NCI-H524 (cell line): ENCODE measurements at regions not wholly inside any gene's neighbourhood (a gene's known extent, or its start where the extent isn't known, plus 50 kb on each side); places are given as distances from the start of the nearest gene placed in this dataset.
"Not testable (repeated sequence)": the region's sequence is repeated elsewhere in the genome, so short reads cannot be mapped to it uniquely, and the experiment has no call there.

ENCODE experiments used
- DNase-seq, 2 experiments: peaks; one replicate each; lab custom pipeline; 2025; lab: John Stamatoyannopoulos, UW

- DNase-seq = no peak
These were observed 437.4 kb downstream of the MIAT start for GRCh38 chr22:27094633-27095308.

GRCh38 chr22:27097506-27097905, 440.1 kb downstream of the MIAT start:
- no peak for DNase-seq

- no peak for DNase-seq
These were observed 440.5 kb downstream of the MIAT start for GRCh38 chr22:27097933-27098332.

GRCh38 chr22:27099946-27100722, 442.7 kb downstream of the MIAT start:
- peak in 1 of 2 experiments; percentile 21 for DNase-seq

- DNase-seq = peak in 1 of 2 experiments; percentile 52
These were observed 443.4 kb downstream of the MIAT start for GRCh38 chr22:27100789-27101188.

- DNase-seq = no peak
These were observed 443.9 kb downstream of the MIAT start for GRCh38 chr22:27101288-27101687.

- DNase-seq = no peak
These were observed 447.1 kb downstream of the MIAT start for GRCh38 chr22:27104449-27104848.

- DNase-seq = no peak
These were observed 448.0 kb downstream of the MIAT start for GRCh38 chr22:27105142-27106025.

- DNase-seq = no peak
These were observed 449.6 kb downstream of the MIAT start for GRCh38 chr22:27106985-27107384.

GRCh38 chr22:27107386-27107785, 450.0 kb downstream of the MIAT start:
- no peak for DNase-seq

- DNase-seq = peak; percentile 47 to 71
These were observed 450.4 kb downstream of the MIAT start for GRCh38 chr22:27107824-27108223.

GRCh38 chr22:27108425-27109114, 451.2 kb downstream of the MIAT start:
- DNase-seq = no peak

- not testable (repeated sequence) for DNase-seq
These were observed 452.0 kb downstream of the MIAT start for GRCh38 chr22:27109406-27109805.

- peak; percentile 54 to 69 for DNase-seq
These were observed 453.5 kb downstream of the MIAT start for GRCh38 chr22:27110665-27111451.

GRCh38 chr22:27111796-27112672, 454.6 kb downstream of the MIAT start:
- no peak for DNase-seq

- no peak for DNase-seq
These were observed 455.8 kb downstream of the MIAT start for GRCh38 chr22:27113211-27113635.

GRCh38 chr22:27113641-27114040, 456.3 kb downstream of the MIAT start:
- DNase-seq = no peak

- DNase-seq = no peak
These were observed 456.8 kb downstream of the MIAT start for GRCh38 chr22:27114186-27114585.

- no peak for DNase-seq
These were observed 458.0 kb downstream of the MIAT start for GRCh38 chr22:27115410-27115809.

- no peak for DNase-seq
These were observed 458.4 kb downstream of the MIAT start for GRCh38 chr22:27115816-27116256.
